MM.1S (cell line): ENCODE measurements at regions not wholly inside any gene's neighbourhood (a gene's known extent, or its start where the extent isn't known, plus 50 kb on each side); places are given as distances from the start of the nearest gene placed in this dataset.

ENCODE experiments used
- CTCF ChIP-seq: fragments of 300-600 bp; sonication (generic); IDR thresholded peaks from 2 replicates; pipeline ENCODE4 v1.5.1; 2016; ENCODE audit warnings: antibody characterized with exemption, low read length, mixed read lengths
- EZH2 ChIP-seq: fragments of 300-600 bp; sonication (generic); optimal IDR thresholded peaks from 2 replicates; pipeline ENCODE3; 2017; ENCODE audit warnings: low read depth, mild to moderate bottlenecking, antibody characterized with exemption, low read length, mixed read lengths

DNA sequence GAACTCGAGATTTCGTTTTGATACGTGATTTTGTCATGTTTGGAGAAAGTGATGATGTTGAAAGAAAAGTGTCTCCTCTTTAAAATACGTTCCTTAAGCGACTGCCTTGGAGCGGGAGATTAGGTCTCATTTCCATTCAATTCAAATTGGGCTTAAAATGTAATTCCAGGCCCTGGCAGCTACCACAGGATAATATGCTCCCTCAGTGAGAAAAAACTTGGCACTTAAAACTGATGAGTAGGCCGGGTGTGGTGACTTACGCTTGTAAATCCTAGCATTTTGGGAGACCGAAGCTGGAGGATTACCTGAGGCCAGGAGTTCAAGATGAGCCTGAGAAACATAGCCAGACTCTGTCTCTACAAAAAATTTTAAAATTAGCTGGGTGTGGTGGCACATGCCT, 146.3 kb upstream of the L3MBTL4 start:
- TF ChIP-seq CTCF: no peak
- TF ChIP-seq EZH2: no peak
